Vagina (tissue), 2 donors: ENCODE measurements at regions not wholly inside any gene's neighbourhood (a gene's known extent, or its start where the extent isn't known, plus 50 kb on each side); places are given as distances from the start of the nearest gene placed in this dataset.
"Not testable (repeated sequence)": the region's sequence is repeated elsewhere in the genome, so short reads cannot be mapped to it uniquely, and the experiment has no call there.

Source experiments
- CTCF ChIP-seq, 3 experiments: fragments of 450-650 bp in 2 of 3; fragments of 200-600 bp in 1 of 3; sonication (generic) in 1 of 3; IDR thresholded peaks; one replicate each; pipeline ENCODE4 v1.5.1; 2017 to 2019; ENCODE audit warnings: antibody characterized with exemption in 3 of 3, mild to moderate bottlenecking in 2 of 3, moderate library complexity in 2 of 3
- POLR2AphosphoS5 ChIP-seq, 2 donors: sonication (generic); formaldehyde crosslinking; IDR thresholded peaks; one replicate each; pipeline ENCODE4 v1.9.0; 2017; ENCODE audit warnings: antibody characterized with exemption in 2 of 2, mild to moderate bottlenecking in 2 of 2, low read depth in 1 of 2; ENCODE audit not compliant: insufficient read depth in 1 of 2

- TF ChIP-seq CTCF (IDR thresholded peaks at IDR 0.05); POLR2AphosphoS5 (IDR thresholded peaks at IDR 0.05; ENCODE audit: insufficient read depth in 1 of 2, low read depth in 1 of 2): not testable (repeated sequence)
Measured at GRCh38 chr4:22630161-22630975, 62.4 kb upstream of the GBA3 start.
